NB4 (cell line): ENCODE measurements at regions not wholly inside any gene's neighbourhood (a gene's known extent, or its start where the extent isn't known, plus 50 kb on each side); places are given as distances from the start of the nearest gene placed in this dataset.

ENCODE experiments used
- POLR2A ChIP-seq: IDR thresholded peaks from 2 replicates; pipeline ENCODE4 v1.6.1; 2011; ENCODE audit warnings: mild to moderate bottlenecking; ENCODE audit not compliant: insufficient read length; ENCODE audit errors: extremely low read depth
- TF ChIP-seq, protein P1 (sequence below): IDR thresholded peaks from one replicate; pipeline ENCODE4 v1.5.1; 2012; ENCODE audit warnings: low read depth, low read length
- TF ChIP-seq, protein P2 (sequence below): IDR thresholded peaks from 2 replicates; pipeline ENCODE4 v1.6.1; 2011; ENCODE audit warnings: low read depth, low read length

- no peak for TF ChIP-seq POLR2A
- TF ChIP-seq, protein P1, sequence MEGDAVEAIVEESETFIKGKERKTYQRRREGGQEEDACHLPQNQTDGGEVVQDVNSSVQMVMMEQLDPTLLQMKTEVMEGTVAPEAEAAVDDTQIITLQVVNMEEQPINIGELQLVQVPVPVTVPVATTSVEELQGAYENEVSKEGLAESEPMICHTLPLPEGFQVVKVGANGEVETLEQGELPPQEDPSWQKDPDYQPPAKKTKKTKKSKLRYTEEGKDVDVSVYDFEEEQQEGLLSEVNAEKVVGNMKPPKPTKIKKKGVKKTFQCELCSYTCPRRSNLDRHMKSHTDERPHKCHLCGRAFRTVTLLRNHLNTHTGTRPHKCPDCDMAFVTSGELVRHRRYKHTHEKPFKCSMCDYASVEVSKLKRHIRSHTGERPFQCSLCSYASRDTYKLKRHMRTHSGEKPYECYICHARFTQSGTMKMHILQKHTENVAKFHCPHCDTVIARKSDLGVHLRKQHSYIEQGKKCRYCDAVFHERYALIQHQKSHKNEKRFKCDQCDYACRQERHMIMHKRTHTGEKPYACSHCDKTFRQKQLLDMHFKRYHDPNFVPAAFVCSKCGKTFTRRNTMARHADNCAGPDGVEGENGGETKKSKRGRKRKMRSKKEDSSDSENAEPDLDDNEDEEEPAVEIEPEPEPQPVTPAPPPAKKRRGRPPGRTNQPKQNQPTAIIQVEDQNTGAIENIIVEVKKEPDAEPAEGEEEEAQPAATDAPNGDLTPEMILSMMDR, result no peak
- TF ChIP-seq, protein P2, sequence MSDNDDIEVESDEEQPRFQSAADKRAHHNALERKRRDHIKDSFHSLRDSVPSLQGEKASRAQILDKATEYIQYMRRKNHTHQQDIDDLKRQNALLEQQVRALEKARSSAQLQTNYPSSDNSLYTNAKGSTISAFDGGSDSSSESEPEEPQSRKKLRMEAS, result no peak
These were observed 256.9 kb upstream of the DDX18 start for GRCh38 chr2:117557626-117558025.
